IMR-90 (cell line): ENCODE measurements at regions not wholly inside any gene's neighbourhood (a gene's known extent, or its start where the extent isn't known, plus 50 kb on each side); places are given as distances from the start of the nearest gene placed in this dataset.

Source experiments
- ATAC-seq: fragments of 200-7000 bp; cut with Tn5 transposase; 2 replicates; pipeline ENCODE4 v1.9.1; 2020; ENCODE audit warnings: low read depth, mild to moderate bottlenecking, moderate library complexity
- BruUV-seq: library from RNA; stranded (reverse); fragments of 400-500 nt; replicated peaks from 2 replicates; lab custom pipeline; 2021; lab: Mats Ljungman, UMichigan
- CTCF ChIA-PET: fragments of 300-600 bp; formaldehyde crosslinking; extraction: SDS; loops from one replicate; lab custom pipeline; 2021; ENCODE audit warnings: antibody characterized with exemption; lab: Yijun Ruan, JAX
- POLR2A ChIA-PET: fragments of 300-600 bp; sonication (Branson Sonifier 250); formaldehyde crosslinking; loops from one replicate; lab custom pipeline; 2022; ENCODE audit warnings: antibody characterized with exemption; ENCODE audit not compliant: unreplicated experiment; lab: Charles Lee
- DNase-seq: peaks from one replicate; pipeline ENCODE4 v3.0.0; 2013
- H2AFZ ChIP-seq: replicated peaks from 2 replicates; pipeline ENCODE3; 2013; ENCODE audit warnings: low read length, mild to moderate bottlenecking; ENCODE audit not compliant: poor library complexity
- H2AK5ac ChIP-seq: 2 replicates; pipeline ENCODE4 v1.6.1; 2013; ENCODE audit warnings: low read depth, low read length, inconsistent platforms
- H2AK9ac ChIP-seq: replicated peaks from 2 replicates; pipeline ENCODE3; 2013; ENCODE audit warnings: mild to moderate bottlenecking, low read depth, low read length, moderate library complexity; ENCODE audit not compliant: poor library complexity
- H2BK120ac ChIP-seq: 2 replicates; pipeline ENCODE4 v1.6.1; 2013; ENCODE audit warnings: low read depth, low read length, inconsistent platforms
- H2BK15ac ChIP-seq: 3 replicates; pipeline ENCODE4 v1.6.1; 2013; ENCODE audit warnings: low read depth, low read length, inconsistent platforms
- H2BK20ac ChIP-seq: 2 replicates; pipeline ENCODE4 v1.6.1; 2013; ENCODE audit warnings: low read depth, mild to moderate bottlenecking, inconsistent platforms, low read length, moderate library complexity
- H2BK5ac ChIP-seq: 2 replicates; pipeline ENCODE4 v1.6.1; 2013; ENCODE audit warnings: mild to moderate bottlenecking, low read depth, low read length, inconsistent platforms; ENCODE audit not compliant: poor library complexity, severe bottlenecking
- H3K14ac ChIP-seq: replicated peaks from 2 replicates; pipeline ENCODE4 v1.6.1; 2013; ENCODE audit warnings: low read depth, low read length, inconsistent platforms
- H3K18ac ChIP-seq: 2 replicates; pipeline ENCODE4 v1.6.1; 2013; ENCODE audit warnings: low read depth, low read length, control low read depth
- H3K23ac ChIP-seq: 2 replicates; pipeline ENCODE4 v1.6.1; 2013; ENCODE audit warnings: low read depth, low read length, inconsistent platforms
- H3K27ac ChIP-seq: 2 replicates; pipeline ENCODE4 v1.5.1; 2013; ENCODE audit warnings: mild to moderate bottlenecking, control low read depth, low read length; ENCODE audit not compliant: insufficient read depth
- H3K27me3 ChIP-seq: 2 replicates; pipeline ENCODE4 v1.6.1; 2013; ENCODE audit warnings: low read length; ENCODE audit not compliant: control insufficient read depth, insufficient read depth
- H3K36me3 ChIP-seq: 2 replicates; pipeline ENCODE4 v1.6.1; 2013; ENCODE audit warnings: low read length, mixed read lengths; ENCODE audit not compliant: control insufficient read depth, insufficient read depth
- H3K4ac ChIP-seq: 2 replicates; pipeline ENCODE4 v1.6.1; 2013; ENCODE audit warnings: low read depth, low read length, inconsistent platforms
- H3K4me1 ChIP-seq: 2 replicates; pipeline ENCODE4 v1.6.1; 2013; ENCODE audit warnings: low read length, mixed read lengths; ENCODE audit not compliant: control insufficient read depth, insufficient read depth
- H3K4me2 ChIP-seq: 2 replicates; pipeline ENCODE4 v1.6.1; 2013; ENCODE audit warnings: low read depth, mild to moderate bottlenecking, control low read depth, low read length, moderate library complexity
- H3K4me3 ChIP-seq: 2 replicates; pipeline ENCODE4 v1.5.1; 2013; ENCODE audit warnings: low read depth, mild to moderate bottlenecking, control low read depth, low read length, moderate library complexity; ENCODE audit not compliant: insufficient read depth
- H3K56ac ChIP-seq: 2 replicates; pipeline ENCODE4 v1.6.1; 2013; ENCODE audit warnings: low read length, inconsistent platforms; ENCODE audit not compliant: insufficient read depth; ENCODE audit errors: extremely low read depth
- H3K79me1 ChIP-seq, 2 experiments: 2 replicates each; pipeline ENCODE4 v1.6.1; 2013; ENCODE audit warnings: low read length in 2 of 2, inconsistent platforms in 1 of 2, low read depth in 1 of 2
- H3K9ac ChIP-seq: 2 replicates; pipeline ENCODE4 v1.6.1; 2013; ENCODE audit warnings: low read depth, low read length, control low read depth
- H3K9me1 ChIP-seq: 2 replicates; pipeline ENCODE4 v1.6.1; 2013; ENCODE audit warnings: low read length, inconsistent platforms; ENCODE audit not compliant: insufficient read depth
- H3K9me3 ChIP-seq: 2 replicates; pipeline ENCODE4 v1.6.1; 2013; ENCODE audit warnings: low read length; ENCODE audit not compliant: control insufficient read depth, insufficient read depth
- H4K20me1 ChIP-seq: 2 replicates; pipeline ENCODE4 v1.6.1; 2013; ENCODE audit warnings: low read length, inconsistent platforms; ENCODE audit not compliant: insufficient read depth
- H4K5ac ChIP-seq: 2 replicates; pipeline ENCODE4 v1.6.1; 2013; ENCODE audit warnings: mild to moderate bottlenecking, low read depth, low read length, control low read depth
- H4K8ac ChIP-seq, 2 experiments: 2 replicates each; pipeline ENCODE4 v1.6.1; 2013; ENCODE audit warnings: low read depth in 2 of 2, low read length in 2 of 2, control low read depth in 1 of 2, inconsistent platforms in 1 of 2
- H4K91ac ChIP-seq: 2 replicates; pipeline ENCODE4 v1.6.1; 2013; ENCODE audit warnings: low read depth, low read length, inconsistent platforms; ENCODE audit not compliant: insufficient read depth
- BHLHE40 ChIP-seq: fragments of 150-350 bp; IDR thresholded peaks from 2 replicates; pipeline ENCODE4 v1.6.1; 2016; ENCODE audit warnings: mild to moderate bottlenecking, low read depth, low read length
- CHD1 ChIP-seq: IDR thresholded peaks from 2 replicates; pipeline ENCODE4 v1.6.1; 2012; ENCODE audit warnings: low read depth, low read length, improper control_type of control experiment
- MAFK ChIP-seq: IDR thresholded peaks from 2 replicates; pipeline ENCODE4 v1.6.1; 2012; ENCODE audit warnings: low read depth, low read length, improper control_type of control experiment
- MAZ ChIP-seq: IDR thresholded peaks from 2 replicates; pipeline ENCODE4 v1.6.1; 2012; ENCODE audit warnings: low read depth, mild to moderate bottlenecking, low read length, improper control_type of control experiment, moderate library complexity, borderline replicate concordance
- MXI1 ChIP-seq: IDR thresholded peaks from 2 replicates; pipeline ENCODE4 v1.6.1; 2012; ENCODE audit warnings: low read depth, mild to moderate bottlenecking, low read length, moderate library complexity, borderline replicate concordance
- NFE2L2 ChIP-seq: fragments of 150-350 bp; IDR thresholded peaks from 2 replicates; pipeline ENCODE4 v1.6.1; 2016; ENCODE audit warnings: low read depth, mild to moderate bottlenecking, low read length
- RAD21 ChIP-seq: IDR thresholded peaks from 2 replicates; pipeline ENCODE4 v1.6.1; 2012; ENCODE audit warnings: low read length, improper control_type of control experiment
- RCOR1 ChIP-seq: IDR thresholded peaks from 2 replicates; pipeline ENCODE4 v1.6.1; 2012; ENCODE audit warnings: mild to moderate bottlenecking, low read length, improper control_type of control experiment; ENCODE audit not compliant: insufficient replicate concordance
- RFX5 ChIP-seq: IDR thresholded peaks from 2 replicates; pipeline ENCODE4 v1.8.0; 2012; ENCODE audit warnings: low read depth, mild to moderate bottlenecking, low read length, moderate library complexity
- SMC3 ChIP-seq: fragments of 150-350 bp; IDR thresholded peaks from 2 replicates; pipeline ENCODE4 v1.6.1; 2016; ENCODE audit warnings: low read depth, mild to moderate bottlenecking, antibody characterized with exemption, low read length, moderate library complexity
- WGBS, 2 experiments: methylation state at CpG; one replicate each; pipeline versions ENCODE4 v1.1.5 to v1.1.7; 2013; ENCODE audit warnings: missing lambda C conversion rate in 2 of 2; ENCODE audit not compliant: insufficient read length in 1 of 2; ENCODE audit errors: extremely low coverage in 2 of 2; 5-methylcytosine and 5-hydroxymethylcytosine counted together
- dilution Hi-C: fragments of 300-500 bp; cut with HindIII; formaldehyde crosslinking; loops from one replicate; pipeline ENCODE4 v1.14.3; 2018; ENCODE audit warnings: low sequenced_read_pairs; ENCODE audit not compliant: unreplicated experiment
- in situ Hi-C: fragments of 300-500 bp; cut with MboI; formaldehyde crosslinking; loops from 3 replicates; pipeline ENCODE4 v1.14.3; 2019; ENCODE audit warnings: low sequenced_read_pairs, inconsistent platforms, mixed read lengths
- intact Hi-C: fragments of 100-400 bp; cut with micrococcal nuclease; formaldehyde crosslinking; loops from 2 replicates; pipeline ENCODE4 v1.10.0; 2022
- TF ChIP-seq, protein P1 (sequence below): fragments of 150-350 bp; IDR thresholded peaks from 2 replicates; pipeline ENCODE4 v1.6.1; 2016; ENCODE audit warnings: low read depth, mild to moderate bottlenecking, low read length, moderate library complexity, borderline replicate concordance
- TF ChIP-seq, protein P2 (sequence below): fragments of 150-350 bp; IDR thresholded peaks from 2 replicates; pipeline ENCODE4 v1.6.1; 2017; ENCODE audit warnings: mild to moderate bottlenecking, antibody characterized with exemption, low read length, low read depth
- TF ChIP-seq, protein P3 (sequence below): conservative IDR thresholded peaks from 2 replicates; pipeline ENCODE4 v1.5.1; 2012; ENCODE audit warnings: mild to moderate bottlenecking, low read depth, low read length, improper control_type of control experiment

DNA sequence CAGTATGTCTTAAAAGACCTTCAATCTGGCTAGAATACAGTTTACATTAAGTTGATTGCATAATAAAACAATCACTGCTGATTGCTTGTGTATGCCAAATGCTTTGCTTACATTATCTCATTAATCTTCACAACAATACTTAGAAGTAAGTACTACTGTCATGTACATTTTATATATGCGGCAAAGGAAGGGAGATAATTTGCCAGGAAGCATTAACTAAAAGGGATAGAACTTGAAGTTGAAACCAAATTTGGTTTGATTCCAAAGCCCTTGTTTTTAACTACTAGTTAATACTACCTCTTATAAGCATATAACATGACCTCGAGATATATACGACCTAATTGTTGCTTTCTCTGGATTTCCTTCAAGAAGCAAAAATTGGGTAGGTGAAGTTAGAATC is 155.8 kb downstream of the NTMT2 start:
- Histone ChIP-seq H2AK9ac (no peak overlapping the region), H2BK120ac (no peak overlapping the region), H2BK15ac (no peak overlapping the region), H4K5ac (no peak overlapping the region), H3K27ac (no peak overlapping the region), H3K79me1 (no peaks in the 10 kb centered on the region), H3K9me1 (no peaks in the 10 kb centered on the region), H2BK20ac (no peak overlapping the region), H3K27me3 (no peaks in the 10 kb centered on the region), H4K91ac (no peak overlapping the region), H3K9ac (no peak overlapping the region), H3K4me3 (no peak overlapping the region), H3K4me1 (no peaks in the 10 kb centered on the region), H3K4me2 (no peak overlapping the region), H3K56ac (no peak overlapping the region), H3K23ac (no peak overlapping the region), H2BK5ac (no peak overlapping the region), H3K18ac (no peak overlapping the region), H3K14ac (no peak overlapping the region), H3K4ac (no peak overlapping the region), H2AFZ (no peak overlapping the region), H2AK5ac (no peak overlapping the region), H3K9me3 (no peaks in the 10 kb centered on the region), H4K20me1 (no peaks in the 10 kb centered on the region), H3K36me3 (no peaks in the 10 kb centered on the region), H4K8ac (no peak overlapping the region)
- dilution Hi-C loops (no loop called here), in situ Hi-C loops (no loop called here), intact Hi-C loops (no loop called here)
- WGBS, 2 experiments: no CpG with 5 or more reads among the region's 3 CpGs
- CTCF ChIA-PET: no interaction called here
- TF ChIP-seq, protein P1, sequence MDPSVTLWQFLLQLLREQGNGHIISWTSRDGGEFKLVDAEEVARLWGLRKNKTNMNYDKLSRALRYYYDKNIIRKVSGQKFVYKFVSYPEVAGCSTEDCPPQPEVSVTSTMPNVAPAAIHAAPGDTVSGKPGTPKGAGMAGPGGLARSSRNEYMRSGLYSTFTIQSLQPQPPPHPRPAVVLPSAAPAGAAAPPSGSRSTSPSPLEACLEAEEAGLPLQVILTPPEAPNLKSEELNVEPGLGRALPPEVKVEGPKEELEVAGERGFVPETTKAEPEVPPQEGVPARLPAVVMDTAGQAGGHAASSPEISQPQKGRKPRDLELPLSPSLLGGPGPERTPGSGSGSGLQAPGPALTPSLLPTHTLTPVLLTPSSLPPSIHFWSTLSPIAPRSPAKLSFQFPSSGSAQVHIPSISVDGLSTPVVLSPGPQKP: no peak
- TF ChIP-seq, protein P2, sequence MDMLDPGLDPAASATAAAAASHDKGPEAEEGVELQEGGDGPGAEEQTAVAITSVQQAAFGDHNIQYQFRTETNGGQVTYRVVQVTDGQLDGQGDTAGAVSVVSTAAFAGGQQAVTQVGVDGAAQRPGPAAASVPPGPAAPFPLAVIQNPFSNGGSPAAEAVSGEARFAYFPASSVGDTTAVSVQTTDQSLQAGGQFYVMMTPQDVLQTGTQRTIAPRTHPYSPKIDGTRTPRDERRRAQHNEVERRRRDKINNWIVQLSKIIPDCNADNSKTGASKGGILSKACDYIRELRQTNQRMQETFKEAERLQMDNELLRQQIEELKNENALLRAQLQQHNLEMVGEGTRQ: no peak
- TF ChIP-seq RCOR1 (no peak), CHD1 (no peak), MXI1 (no peak), RAD21 (no peak), MAFK (no peak), MAZ (no peak), BHLHE40 (no peak), SMC3 (no peak), NFE2L2 (no peak), RFX5 (no peak)
- TF ChIP-seq, protein P3, sequence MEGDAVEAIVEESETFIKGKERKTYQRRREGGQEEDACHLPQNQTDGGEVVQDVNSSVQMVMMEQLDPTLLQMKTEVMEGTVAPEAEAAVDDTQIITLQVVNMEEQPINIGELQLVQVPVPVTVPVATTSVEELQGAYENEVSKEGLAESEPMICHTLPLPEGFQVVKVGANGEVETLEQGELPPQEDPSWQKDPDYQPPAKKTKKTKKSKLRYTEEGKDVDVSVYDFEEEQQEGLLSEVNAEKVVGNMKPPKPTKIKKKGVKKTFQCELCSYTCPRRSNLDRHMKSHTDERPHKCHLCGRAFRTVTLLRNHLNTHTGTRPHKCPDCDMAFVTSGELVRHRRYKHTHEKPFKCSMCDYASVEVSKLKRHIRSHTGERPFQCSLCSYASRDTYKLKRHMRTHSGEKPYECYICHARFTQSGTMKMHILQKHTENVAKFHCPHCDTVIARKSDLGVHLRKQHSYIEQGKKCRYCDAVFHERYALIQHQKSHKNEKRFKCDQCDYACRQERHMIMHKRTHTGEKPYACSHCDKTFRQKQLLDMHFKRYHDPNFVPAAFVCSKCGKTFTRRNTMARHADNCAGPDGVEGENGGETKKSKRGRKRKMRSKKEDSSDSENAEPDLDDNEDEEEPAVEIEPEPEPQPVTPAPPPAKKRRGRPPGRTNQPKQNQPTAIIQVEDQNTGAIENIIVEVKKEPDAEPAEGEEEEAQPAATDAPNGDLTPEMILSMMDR: no peak
- BruUV-seq: no TSS peak
- POLR2A ChIA-PET: interaction anchor here (0.5 kb wide), 1 partner anchor 320 kb away, joined by 3 read pairs; no protein-coding TSS in a partner anchor
- DNase-seq (no peak), ATAC-seq (no peak)
